Caco-2 (cell line): ENCODE measurements at regions not wholly inside any gene's neighbourhood (a gene's known extent, or its start where the extent isn't known, plus 50 kb on each side); places are given as distances from the start of the nearest gene placed in this dataset.

Experiments
- BruUV-seq: library from RNA; stranded (reverse); fragments of 400-500 nt; replicated peaks from 2 replicates; lab custom pipeline; 2021; lab: Mats Ljungman, UMichigan
- CTCF ChIA-PET: fragments of 300-600 bp; sonication (Branson Sonifier 250); formaldehyde crosslinking; loops from one replicate; lab custom pipeline; 2022; ENCODE audit warnings: antibody characterized with exemption; lab: Charles Lee
- POLR2A ChIA-PET: fragments of 300-600 bp; sonication (Branson Sonifier 250); formaldehyde crosslinking; loops from one replicate; lab custom pipeline; 2022; ENCODE audit warnings: antibody characterized with exemption; lab: Charles Lee
- DNase-seq, 2 experiments: peaks; one replicate each; pipeline versions ENCODE4 v3.0.0 to v3.0.0-alpha.2; 2020 to 2022
- H3K27me3 ChIP-seq: replicated peaks from 2 replicates; pipeline ENCODE4 v1.6.0; 2011; ENCODE audit warnings: low read length; ENCODE audit not compliant: control insufficient read depth, insufficient read depth
- H3K36me3 ChIP-seq: 2 replicates; pipeline ENCODE4 v1.5.1; 2011; ENCODE audit warnings: low read length; ENCODE audit not compliant: control insufficient read depth, insufficient read depth
- H3K4me1 ChIP-seq: fragments of 250-450 bp; sonication (Bioruptor Pico); 2 replicates; pipeline ENCODE4 v1.5.1; 2020; ENCODE audit warnings: mild to moderate bottlenecking
- H3K4me3 ChIP-seq: 2 replicates; pipeline ENCODE4 v1.5.1; 2011; ENCODE audit warnings: low read depth, mild to moderate bottlenecking, control low read depth, low read length
- H3K9me3 ChIP-seq: fragments of 250-450 bp; sonication (Bioruptor Pico); 2 replicates; pipeline ENCODE4 v1.5.1; 2020; ENCODE audit warnings: mild to moderate bottlenecking, moderate library complexity
- H3K27ac Mint-ChIP-seq: one replicate; pipeline ENCODE4 v1.8.0; 2022; ENCODE audit warnings: mixed read lengths; ENCODE audit not compliant: unreplicated experiment
- H3K27me3 Mint-ChIP-seq: one replicate; pipeline ENCODE4 v1.8.0; 2022; ENCODE audit warnings: mixed read lengths; ENCODE audit not compliant: insufficient read depth, unreplicated experiment
- H3K36me3 Mint-ChIP-seq: one replicate; pipeline ENCODE4 v1.8.0; 2022; ENCODE audit warnings: mild to moderate bottlenecking, mixed read lengths; ENCODE audit not compliant: insufficient read depth, unreplicated experiment
- H3K4me1 Mint-ChIP-seq: one replicate; pipeline ENCODE4 v1.8.0; 2022; ENCODE audit warnings: low read depth, mixed read lengths; ENCODE audit not compliant: unreplicated experiment
- H3K4me3 Mint-ChIP-seq: one replicate; pipeline ENCODE4 v1.8.0; 2022; ENCODE audit warnings: mild to moderate bottlenecking, moderate library complexity, mixed read lengths; ENCODE audit not compliant: unreplicated experiment
- H3K9me3 Mint-ChIP-seq: one replicate; pipeline ENCODE4 v1.8.0; 2022; ENCODE audit warnings: mixed read lengths; ENCODE audit not compliant: unreplicated experiment
- intact Hi-C: fragments of 100-400 bp; cut with micrococcal nuclease; formaldehyde crosslinking; loops from one replicate; pipeline ENCODE4 v1.10.0; 2022; ENCODE audit not compliant: unreplicated experiment
- TF ChIP-seq, protein P1 (sequence below), 2 experiments: fragments of 200-600 bp in 1 of 2; IDR thresholded peaks; 1 replicate in 1 of 2; 2 replicates in 1 of 2; pipeline versions ENCODE4 v1.5.1 to v1.8.0; 2011 to 2022; ENCODE audit warnings: antibody characterized with exemption in 1 of 2, control low read depth in 1 of 2, inconsistent platforms in 1 of 2, low read depth in 1 of 2, low read length in 1 of 2, mild to moderate bottlenecking in 1 of 2, moderate library complexity in 1 of 2; ENCODE audit not compliant: insufficient read depth in 1 of 2, severe bottlenecking in 1 of 2, unreplicated experiment in 1 of 2

DNA sequence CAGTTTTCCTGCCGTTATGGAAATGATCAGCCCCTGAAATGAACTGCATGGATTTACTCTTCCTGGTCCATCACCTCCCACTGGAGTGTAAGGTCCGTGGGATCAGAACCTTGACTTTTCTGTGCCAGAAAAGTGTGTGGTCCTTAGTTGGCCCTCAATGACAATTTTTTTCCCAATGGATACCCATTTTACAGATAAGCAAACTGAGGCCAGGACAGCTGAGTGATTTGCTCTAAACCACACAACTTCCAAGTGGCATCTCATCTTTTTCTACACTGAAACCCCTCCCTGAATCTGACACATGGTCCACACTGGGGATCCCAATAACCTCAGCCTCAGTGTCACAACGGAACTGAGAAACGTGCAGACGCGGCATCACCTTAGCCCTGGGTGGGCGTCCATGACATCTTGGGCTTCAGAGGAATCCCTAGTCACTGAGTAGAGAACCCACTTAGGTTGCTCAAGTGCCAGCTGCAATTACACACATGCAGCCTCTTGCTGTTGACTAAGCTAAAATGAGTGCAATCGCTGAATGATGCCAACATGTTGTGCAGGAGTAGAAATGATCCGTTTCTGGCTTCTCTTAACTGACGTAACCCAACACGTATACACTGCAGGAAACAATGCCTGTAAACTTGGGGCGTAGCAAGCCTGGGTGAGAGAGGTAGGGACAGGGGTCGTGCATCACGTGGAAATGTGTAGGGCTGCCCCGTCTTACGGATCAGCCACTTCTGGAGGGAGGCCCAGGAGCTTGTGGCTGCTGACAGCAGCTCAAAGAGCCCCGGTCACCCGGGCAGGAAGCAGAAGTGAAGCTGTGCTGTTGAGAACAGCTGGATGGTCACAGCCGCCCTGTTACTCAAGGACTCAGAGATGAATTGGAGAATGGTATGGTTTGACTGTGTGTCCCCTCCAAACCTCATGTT lies 136.3 kb downstream of the SHANK2 start:
- peak overlapping the region; percentile 78 for H3K27ac Mint-ChIP-seq
- CTCF ChIA-PET: interaction anchor here (0.5 to 0.6 kb wide), 2 partner anchors 156 to 848 kb away, joined by 3 to 4 read pairs; no protein-coding TSS in a partner anchor

DNA sequence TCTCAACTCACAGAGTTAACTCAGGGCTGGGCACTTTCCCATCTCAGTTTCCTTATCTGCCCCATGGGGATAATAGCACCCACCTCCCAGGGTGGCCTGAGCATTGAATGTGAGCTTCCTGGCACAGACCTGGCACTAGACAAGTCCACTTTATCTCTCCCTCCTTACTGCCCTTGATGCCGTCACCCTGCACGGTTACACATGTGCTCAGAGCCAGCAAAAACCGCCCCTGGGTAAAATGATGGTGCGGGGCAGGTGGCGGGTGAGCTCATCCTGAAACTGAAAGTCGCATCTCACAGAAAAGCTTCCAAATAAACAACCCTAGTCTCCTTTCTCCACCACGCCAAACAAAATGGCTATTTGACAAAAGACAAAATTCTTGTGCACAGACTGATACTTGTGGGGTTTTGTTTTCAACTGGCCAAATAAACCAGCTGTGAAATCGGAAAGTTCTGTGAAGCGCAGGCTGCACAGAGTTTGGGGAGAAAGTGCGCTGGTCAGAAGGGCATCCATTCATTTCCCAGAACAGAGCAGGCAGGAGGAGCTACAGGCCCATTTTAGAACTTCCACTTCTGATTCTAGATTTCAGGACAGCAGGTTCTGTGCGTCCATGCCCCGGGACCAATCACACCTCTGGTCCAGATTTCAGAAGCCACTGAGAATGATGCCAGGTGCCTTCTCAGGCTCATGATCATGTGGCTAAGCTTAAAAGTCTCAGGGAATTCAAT lies 138.1 kb downstream of the SHANK2 start:
- Histone ChIP-seq H3K9me3 (no peaks in the 10 kb centered on the region), H3K36me3 (peaks cover 17% of the 10 kb centered on the region), H3K4me1 (peaks cover 28% of the 10 kb centered on the region), H3K4me3 (no peak overlapping the region), H3K27me3 (no peaks in the 10 kb centered on the region)
- POLR2A ChIA-PET: no interaction called here
- Mint-ChIP-seq H3K9me3 (no peaks in the 10 kb centered on the region), H3K27ac (no peak overlapping the region), H3K4me3 (no peak overlapping the region), H3K4me1 (peaks cover 20% of the 10 kb centered on the region), H3K36me3 (peaks cover 93% of the 10 kb centered on the region), H3K27me3 (no peaks in the 10 kb centered on the region)
- CTCF ChIA-PET: interaction anchor here (0.6 kb wide), 1 partner anchor 643 kb away, joined by 3 read pairs; no protein-coding TSS in a partner anchor
- no TSS peak for BruUV-seq
- DNase-seq: no peak
- intact Hi-C loops: no loop called here
- TF ChIP-seq, protein P1, sequence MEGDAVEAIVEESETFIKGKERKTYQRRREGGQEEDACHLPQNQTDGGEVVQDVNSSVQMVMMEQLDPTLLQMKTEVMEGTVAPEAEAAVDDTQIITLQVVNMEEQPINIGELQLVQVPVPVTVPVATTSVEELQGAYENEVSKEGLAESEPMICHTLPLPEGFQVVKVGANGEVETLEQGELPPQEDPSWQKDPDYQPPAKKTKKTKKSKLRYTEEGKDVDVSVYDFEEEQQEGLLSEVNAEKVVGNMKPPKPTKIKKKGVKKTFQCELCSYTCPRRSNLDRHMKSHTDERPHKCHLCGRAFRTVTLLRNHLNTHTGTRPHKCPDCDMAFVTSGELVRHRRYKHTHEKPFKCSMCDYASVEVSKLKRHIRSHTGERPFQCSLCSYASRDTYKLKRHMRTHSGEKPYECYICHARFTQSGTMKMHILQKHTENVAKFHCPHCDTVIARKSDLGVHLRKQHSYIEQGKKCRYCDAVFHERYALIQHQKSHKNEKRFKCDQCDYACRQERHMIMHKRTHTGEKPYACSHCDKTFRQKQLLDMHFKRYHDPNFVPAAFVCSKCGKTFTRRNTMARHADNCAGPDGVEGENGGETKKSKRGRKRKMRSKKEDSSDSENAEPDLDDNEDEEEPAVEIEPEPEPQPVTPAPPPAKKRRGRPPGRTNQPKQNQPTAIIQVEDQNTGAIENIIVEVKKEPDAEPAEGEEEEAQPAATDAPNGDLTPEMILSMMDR (IDR thresholded peaks at IDR 0.05; ENCODE audit: insufficient read depth in 1 of 2, low read depth in 1 of 2, low read length in 1 of 2, severe bottlenecking in 1 of 2, unreplicated experiment in 1 of 2): no peak

More for the DNA sequence above, 136.3 kb downstream of the SHANK2 start:
- no peak overlapping the region for H3K4me3 ChIP-seq
- Mint-ChIP-seq H3K4me3 (no peak overlapping the region), H3K4me1 (peaks cover 20% of the 10 kb centered on the region), H3K27me3 (no peaks in the 10 kb centered on the region), H3K9me3 (no peaks in the 10 kb centered on the region), H3K36me3 (peaks cover 87% of the 10 kb centered on the region)
- no peaks in the 10 kb centered on the region for H3K9me3 ChIP-seq
- peak in 1 of 2 experiments; percentile 39 for DNase-seq
- no TSS peak for BruUV-seq
- H3K4me1 ChIP-seq: peaks cover 28% of the 10 kb centered on the region
- no peaks in the 10 kb centered on the region for H3K27me3 ChIP-seq
- intact Hi-C loops: no loop called here
- POLR2A ChIA-PET: no interaction called here
- H3K36me3 ChIP-seq: peaks cover 11% of the 10 kb centered on the region; the same call in 1 of the 2 replicates
- TF ChIP-seq, protein P1 (IDR thresholded peaks at IDR 0.05; ENCODE audit: insufficient read depth in 1 of 2, low read depth in 1 of 2, low read length in 1 of 2, severe bottlenecking in 1 of 2, unreplicated experiment in 1 of 2): no peak

DNA sequence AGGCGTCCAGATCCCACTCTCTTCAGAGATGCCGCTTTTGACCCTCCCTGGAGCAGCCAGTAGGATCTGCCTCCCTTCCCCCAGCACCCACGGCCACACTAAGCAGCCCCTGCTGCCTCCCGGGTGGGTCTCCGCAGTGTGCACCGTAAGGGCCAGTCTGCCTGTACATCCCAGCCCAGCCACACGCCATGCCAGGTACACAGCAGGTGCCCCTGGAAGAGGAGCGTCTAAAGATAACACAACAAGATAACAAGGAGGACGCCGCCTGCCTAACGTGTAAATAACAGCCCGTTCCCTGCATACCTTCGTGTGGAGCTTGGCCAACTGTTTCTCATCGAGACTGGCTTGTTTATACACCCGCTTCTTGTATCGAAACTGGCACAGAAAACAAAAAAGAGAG lies 139.4 kb downstream of the SHANK2 start:
- Mint-ChIP-seq H3K9me3 (no peaks in the 10 kb centered on the region), H3K36me3 (peaks cover 92% of the 10 kb centered on the region), H3K27me3 (no peaks in the 10 kb centered on the region), H3K27ac (no peak overlapping the region), H3K4me3 (no peak overlapping the region), H3K4me1 (peaks cover 20% of the 10 kb centered on the region)
- peaks cover 25% of the 10 kb centered on the region for H3K4me1 ChIP-seq
- TF ChIP-seq, protein P1 (IDR thresholded peaks at IDR 0.05; ENCODE audit: insufficient read depth in 1 of 2, low read depth in 1 of 2, low read length in 1 of 2, severe bottlenecking in 1 of 2, unreplicated experiment in 1 of 2): no peak
- no TSS peak for BruUV-seq
- H3K9me3 ChIP-seq: no peaks in the 10 kb centered on the region
- no peak overlapping the region for H3K4me3 ChIP-seq
- peak in 1 of 2 experiments; percentile 39 for DNase-seq
- H3K27me3 ChIP-seq: no peaks in the 10 kb centered on the region
- ChIA-PET CTCF (no interaction called here), POLR2A (no interaction called here)
- intact Hi-C loops: no loop called here
- H3K36me3 ChIP-seq: peaks cover 19% of the 10 kb centered on the region
